Neural cell (in vitro differentiated cells): ENCODE measurements at regions not wholly inside any gene's neighbourhood (a gene's known extent, or its start where the extent isn't known, plus 50 kb on each side); places are given as distances from the start of the nearest gene placed in this dataset.

Experiments
- CTCF ChIP-seq: fragments of 450-650 bp; IDR thresholded peaks from 2 replicates; pipeline ENCODE4 v1.5.1; 2014; ENCODE audit warnings: antibody characterized with exemption, mild to moderate bottlenecking, moderate library complexity; ENCODE audit not compliant: poor library complexity, severe bottlenecking
- EP300 ChIP-seq: fragments of 450-650 bp; conservative IDR thresholded peaks from 2 replicates; pipeline ENCODE4 v1.6.1; 2014; ENCODE audit warnings: antibody characterized with exemption, mild to moderate bottlenecking, moderate library complexity; ENCODE audit not compliant: poor library complexity, severe bottlenecking
- EZH2 ChIP-seq: fragments of 200-600, 300-800 bp; shearing (Covaris generic), sonication (generic); IDR thresholded peaks from 2 replicates; pipeline ENCODE4 v1.6.1; 2014; ENCODE audit warnings: antibody characterized with exemption, low read length, borderline replicate concordance, mild to moderate bottlenecking; ENCODE audit not compliant: insufficient read depth, poor library complexity, severe bottlenecking
- MXI1 ChIP-seq: fragments of 450-650 bp; conservative IDR thresholded peaks from 2 replicates; pipeline ENCODE4 v1.6.1; 2014; ENCODE audit warnings: antibody characterized with exemption, mild to moderate bottlenecking; ENCODE audit not compliant: poor library complexity, severe bottlenecking
- POLR2AphosphoS5 ChIP-seq: IDR thresholded peaks from 2 replicates; pipeline ENCODE4 v1.6.1; 2012
- REST ChIP-seq: IDR thresholded peaks from 2 replicates; pipeline ENCODE4 v1.6.1; 2012; ENCODE audit warnings: borderline replicate concordance
- SMC3 ChIP-seq: fragments of 450-650 bp; conservative IDR thresholded peaks from 2 replicates; pipeline ENCODE4 v1.6.1; 2014; ENCODE audit warnings: antibody characterized with exemption, mild to moderate bottlenecking, moderate library complexity; ENCODE audit not compliant: poor library complexity

- TF ChIP-seq CTCF (no peak), REST (no peak), MXI1 (no peak), EZH2 (no peak), POLR2AphosphoS5 (no peak), EP300 (no peak), SMC3 (no peak)
Measured at GRCh38 chr3:22691407-22691806, 511.7 kb upstream of the UBE2E2 start.
